GM21367 (cell line): ENCODE measurements at regions not wholly inside any gene's neighbourhood (a gene's known extent, or its start where the extent isn't known, plus 50 kb on each side); places are given as distances from the start of the nearest gene placed in this dataset.

Source experiments
- ATAC-seq: cut with Tn5 transposase; IDR thresholded peaks from one replicate; pipeline ENCODE4 v1.9.1; 2021; ENCODE audit not compliant: unreplicated experiment

DNA sequence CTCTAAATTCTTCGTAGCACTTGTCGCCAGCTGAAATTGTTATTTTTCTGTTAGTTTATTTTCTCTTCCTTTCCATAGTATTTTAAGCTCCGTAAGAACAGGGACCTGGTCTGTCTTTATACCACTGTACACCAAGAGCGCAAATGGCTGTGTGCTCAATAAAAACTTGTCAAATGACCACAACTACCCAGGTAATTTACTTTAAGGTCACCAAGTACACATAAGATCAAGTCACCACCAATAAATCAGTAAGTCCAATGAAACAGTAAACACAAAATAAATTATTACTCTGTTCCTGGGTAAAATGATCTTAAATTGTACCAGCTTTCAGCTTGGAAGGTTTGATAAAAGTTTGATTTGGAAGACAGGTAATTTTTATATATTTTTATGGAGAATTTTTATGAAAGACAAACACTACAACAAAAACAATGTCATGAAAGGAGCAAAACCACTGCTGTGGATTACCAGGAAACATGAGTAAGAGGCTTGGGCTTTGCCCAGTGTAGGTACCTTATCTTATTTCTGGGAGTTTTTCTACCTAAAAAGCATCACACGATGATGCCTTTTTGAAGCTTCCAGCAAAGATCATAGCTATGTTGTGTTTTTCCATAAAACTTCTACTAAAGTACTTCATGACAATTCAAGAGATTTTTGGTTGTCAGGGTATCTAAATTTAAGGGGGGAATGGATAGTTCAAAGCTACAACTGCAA lies 406.8 kb downstream of the SHQ1 start:
- ATAC-seq: no peak

DNA sequence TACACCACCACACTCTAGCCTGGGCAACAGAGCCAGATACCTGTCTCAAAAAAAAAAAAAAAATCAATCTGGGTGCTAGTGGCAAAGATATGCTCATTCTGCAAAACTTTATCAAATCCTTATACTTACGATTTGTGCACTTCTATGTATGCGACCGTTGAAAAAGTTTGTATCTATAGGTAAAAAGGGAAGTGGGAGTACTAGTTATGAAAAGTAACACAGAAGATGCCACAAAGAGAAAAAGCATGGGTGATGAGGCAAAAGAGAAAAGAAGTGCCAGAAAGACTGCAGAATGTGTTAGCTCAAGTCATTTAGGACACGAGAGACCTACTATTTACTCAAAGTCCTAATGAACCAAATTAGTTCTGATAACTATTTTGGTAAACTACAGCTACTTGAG lies 407.8 kb downstream of the SHQ1 start:
- ATAC-seq: peak; percentile 39

DNA sequence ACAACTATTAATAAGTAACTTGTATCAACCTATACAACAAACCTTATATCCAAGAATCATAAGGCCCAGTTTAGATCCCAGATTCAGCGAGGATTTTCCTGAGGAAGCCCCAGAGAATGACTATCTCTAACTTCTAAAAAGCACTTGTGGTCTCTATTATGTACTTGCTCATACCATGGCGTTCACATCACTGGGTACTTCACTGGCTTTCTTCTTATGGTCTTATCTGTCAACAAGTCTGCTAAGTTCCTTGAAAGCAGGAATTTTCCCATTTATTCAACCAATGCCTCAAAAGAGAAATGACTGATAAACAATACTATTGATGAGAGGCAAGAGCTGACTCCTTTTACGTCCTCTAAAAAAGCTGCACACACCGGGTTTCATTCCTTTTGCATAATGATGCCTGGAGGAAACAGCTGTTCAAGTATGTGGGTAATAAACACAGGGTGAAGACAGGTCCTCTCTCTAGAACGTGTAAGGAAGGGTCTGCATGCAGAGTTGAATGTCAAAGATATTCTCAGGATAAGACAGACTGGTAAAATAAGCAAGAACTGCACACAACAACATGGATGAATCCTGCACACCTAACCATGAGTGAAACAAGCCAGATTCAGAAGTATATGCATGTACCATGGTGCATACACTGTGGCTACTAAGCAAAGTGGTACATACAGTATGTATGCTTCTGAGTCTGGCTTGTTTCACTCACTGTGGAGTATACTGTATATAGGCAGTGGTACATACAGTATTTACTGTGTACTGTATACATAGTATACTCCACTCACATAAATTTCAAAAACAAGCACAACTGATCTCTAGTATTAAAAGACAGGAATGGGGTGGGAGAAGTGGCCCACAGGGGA lies 408.7 kb downstream of the SHQ1 start:
- peak; percentile 50 for ATAC-seq

DNA sequence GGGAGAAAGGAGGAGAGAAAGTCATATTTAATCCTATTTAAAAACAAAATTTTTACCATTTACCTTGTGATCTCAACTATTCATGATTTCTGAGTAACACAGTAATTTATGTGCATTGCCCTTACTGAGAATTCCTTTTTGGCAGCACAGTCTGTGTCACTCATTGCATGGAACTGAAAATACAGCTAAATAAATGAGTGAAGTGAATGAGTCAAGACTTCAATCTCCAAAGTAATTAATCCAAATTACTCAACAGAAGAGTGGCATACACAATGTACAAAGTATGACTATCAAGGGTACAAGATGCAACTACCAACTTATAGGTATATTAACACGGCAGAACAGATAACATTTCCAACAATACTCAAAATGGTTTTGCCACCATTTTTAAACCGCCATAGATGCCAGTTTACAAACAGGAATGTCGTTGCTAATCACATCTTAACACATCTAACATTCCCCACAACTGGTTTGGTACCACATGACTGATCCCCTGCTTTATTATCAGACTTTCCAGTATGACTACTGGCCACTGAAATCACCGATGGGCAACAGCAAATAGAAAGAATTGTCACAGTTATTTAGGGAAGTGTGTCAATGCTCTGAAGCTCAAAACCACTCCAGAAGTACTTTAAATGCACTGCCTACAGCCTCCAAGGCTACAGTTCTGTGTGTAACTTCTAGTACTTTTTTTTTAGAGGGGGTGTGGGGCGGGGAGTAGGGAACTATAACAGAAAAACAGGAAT lies 410.4 kb downstream of the SHQ1 start:
- no peak for ATAC-seq

DNA sequence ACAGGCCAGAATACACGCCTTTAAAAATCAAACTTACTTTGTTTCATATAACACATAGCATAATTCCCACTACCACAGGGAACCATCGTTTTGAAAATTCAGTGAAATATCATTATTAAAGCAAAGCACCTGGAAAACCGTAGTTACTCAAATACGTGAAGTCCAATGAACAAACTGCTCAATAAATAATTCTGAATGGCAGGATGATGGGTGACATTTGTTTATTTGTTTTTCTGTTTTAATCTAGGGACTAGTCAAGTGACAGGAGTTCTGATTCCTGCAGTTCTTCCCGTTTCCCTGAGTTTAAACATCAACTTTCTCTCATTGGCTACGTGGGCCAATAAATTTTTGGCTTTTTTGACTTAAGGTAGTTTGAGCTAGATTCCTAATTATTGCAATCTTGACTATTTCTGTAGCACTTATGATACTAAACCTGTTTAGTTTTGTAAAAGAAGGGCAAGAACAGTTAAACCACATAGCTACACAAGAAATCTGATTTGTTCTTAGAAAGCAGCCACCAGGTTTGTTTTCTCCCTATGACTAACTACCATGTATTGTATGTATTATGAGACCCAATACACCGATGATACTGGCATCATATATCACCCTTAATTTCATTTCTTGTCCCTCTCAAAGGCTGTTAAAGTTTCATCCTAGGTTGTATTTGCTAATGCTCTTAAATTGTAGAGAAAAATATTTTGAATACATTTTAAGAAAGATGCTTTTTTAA lies 411.2 kb downstream of the SHQ1 start:
- no peak for ATAC-seq

DNA sequence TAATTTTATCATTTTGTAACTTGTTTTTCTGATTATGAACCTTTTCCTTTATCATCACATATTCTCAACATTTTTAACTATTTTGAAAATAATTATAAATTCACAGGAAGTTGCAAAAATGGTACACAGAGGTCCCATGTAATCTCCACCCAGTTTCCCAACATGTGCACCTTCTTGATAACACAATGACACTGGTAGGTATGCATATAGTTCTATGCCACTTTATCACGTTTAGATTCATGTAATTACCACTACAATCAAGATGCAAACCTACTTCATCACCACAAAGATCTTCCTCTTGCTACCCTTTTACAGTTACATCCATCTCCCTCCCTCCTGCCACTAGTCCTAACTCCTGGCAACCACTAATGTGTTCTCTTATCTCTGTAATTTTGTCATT lies 413.9 kb downstream of the SHQ1 start:
- no peak for ATAC-seq

DNA sequence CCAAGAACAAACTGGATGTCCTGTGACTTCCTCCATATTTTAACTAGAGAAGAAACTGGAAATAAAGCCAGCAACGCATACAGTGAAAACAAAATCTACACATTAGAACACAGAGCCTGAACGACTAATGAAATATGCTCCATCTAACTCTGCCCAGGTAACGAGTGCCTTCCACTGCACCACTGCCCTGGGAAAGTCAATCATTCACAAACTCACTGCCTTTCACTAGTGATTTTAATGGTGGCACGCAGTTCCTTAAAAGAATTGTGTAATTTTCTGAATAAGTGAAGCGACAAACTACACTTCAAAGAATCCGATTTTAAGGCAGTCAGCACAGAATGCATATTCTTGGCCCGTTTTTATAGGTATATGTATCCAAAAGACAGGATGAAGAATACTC lies 416.0 kb downstream of the SHQ1 start:
- ATAC-seq: no peak

DNA sequence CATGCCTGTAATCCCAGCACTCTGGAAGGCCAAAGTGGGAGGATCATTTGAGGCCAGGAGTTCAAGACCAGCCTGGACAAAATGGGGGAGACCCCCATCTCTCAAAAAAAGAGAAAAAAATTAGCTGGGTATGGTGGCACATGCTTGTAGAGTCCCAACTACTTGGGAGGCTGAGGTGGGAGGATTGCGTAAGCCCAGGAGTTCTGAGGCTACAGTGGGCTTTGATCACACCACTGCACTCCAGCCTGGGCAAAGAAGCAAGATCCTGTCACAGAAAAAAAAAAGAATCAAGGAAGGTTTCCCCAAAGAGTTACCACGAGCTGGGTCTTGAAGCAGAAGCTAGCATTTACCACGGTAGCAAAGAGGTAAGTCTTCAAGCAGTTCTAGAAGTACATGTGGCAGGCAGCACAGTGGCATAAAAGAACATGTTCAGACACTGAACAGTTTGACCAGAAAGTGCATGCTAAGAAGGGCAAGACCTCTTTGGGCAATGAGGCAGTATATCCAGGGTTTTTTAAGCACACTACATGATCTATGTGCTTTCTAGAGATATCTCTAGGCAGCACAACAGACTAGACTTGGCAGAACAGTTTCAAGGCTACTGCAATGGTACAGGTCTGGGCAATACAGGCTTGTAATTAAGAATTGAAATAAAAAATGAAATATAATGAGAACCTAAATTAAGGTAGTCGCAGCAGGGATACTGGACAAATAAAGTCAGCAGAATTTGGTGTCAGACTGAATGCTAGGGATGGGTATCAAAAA lies 418.5 kb downstream of the SHQ1 start:
- ATAC-seq: no peak

DNA sequence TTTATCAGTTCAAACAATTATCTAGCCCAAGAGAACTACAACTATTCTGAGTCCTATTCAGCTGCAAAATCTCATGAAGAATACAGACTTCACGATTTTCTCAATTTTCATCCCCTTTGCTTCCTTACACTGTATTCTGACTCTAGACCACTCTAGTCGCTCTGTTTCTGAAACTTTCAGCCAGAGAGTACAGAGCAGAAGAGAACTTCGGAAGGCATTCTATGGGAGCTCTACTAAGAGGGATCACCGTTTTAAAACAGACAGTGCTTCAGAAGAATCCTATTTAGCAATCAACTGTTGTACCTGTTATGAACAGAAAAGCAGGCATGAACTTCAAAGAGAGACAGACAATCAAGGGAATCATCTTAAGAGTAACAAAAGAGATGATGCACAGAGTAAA lies 419.4 kb downstream of the SHQ1 start:
- no peak for ATAC-seq

DNA sequence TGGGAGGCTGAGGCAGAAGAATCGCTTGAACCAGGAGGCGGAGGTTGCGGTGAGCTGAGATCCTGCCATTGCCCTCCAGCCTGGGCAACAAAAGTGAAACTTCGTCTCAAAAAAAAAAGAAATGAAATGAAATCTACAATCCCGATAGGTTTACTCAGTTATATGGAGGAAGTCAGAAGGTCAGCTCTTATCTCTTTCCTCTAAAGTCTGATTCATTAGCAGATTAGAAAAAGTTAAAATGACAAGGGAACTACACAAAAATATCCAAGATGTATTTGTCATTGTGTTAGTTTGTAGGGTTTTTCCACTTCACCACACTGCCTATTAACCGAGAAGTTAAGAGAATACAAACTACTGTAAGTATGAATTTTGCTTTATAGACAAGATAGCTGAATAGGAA lies 420.6 kb downstream of the SHQ1 start:
- no peak for ATAC-seq

DNA sequence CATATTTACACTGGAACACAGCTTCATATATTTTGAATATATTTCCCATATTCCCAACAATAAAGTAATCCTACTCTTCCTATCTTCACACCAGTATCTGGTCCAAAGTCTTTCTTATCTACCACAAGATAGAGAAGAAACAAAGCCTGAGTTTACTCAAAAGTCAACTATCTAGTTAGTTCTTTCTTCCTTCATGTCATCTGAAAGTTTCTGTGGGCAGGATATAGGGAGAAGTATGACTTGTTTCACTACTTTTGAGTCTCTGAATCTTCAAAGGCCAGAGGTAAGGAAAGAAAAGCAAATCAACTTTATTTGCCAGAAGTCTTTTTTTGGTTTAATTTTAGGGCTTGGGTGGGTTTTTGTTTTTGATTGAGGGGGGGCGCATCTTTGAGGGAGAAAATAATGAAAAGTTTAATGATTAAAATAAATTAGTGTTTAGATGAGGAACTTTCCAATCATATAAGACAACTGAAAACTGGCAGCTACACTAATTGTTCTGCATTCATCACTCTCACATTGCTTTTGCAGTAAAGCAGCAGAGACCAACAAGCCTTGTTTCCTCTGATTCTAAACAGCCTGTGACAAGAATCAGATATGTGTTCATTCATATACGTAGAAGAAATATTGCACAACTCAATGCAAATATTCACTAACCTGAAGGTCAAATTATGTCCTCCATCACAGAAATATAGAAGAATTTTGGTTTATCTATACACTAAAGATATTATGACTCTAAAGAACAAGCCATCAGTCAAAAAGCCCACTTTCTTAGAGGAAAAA lies 421.4 kb downstream of the SHQ1 start:
- ATAC-seq: peak; percentile 50

DNA sequence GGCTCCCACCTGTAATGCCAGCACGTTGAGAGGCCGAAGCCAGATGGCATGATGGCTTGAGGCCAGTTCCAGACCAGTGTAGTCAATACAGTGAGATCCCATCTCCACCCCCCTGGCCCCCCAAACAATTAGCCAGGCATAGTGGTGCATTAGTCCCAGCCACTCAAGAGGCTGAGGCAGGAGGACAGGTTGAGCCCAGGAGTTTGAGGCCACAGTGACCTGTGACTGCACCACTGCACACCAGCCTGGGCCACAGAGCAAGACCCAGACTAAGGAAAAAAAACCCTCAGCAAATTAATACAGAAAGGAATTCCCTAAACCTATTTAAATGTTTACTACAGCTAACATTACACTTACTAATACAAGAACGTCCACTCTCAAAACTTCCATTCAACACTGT lies 424.6 kb downstream of the SHQ1 start:
- no peak for ATAC-seq

DNA sequence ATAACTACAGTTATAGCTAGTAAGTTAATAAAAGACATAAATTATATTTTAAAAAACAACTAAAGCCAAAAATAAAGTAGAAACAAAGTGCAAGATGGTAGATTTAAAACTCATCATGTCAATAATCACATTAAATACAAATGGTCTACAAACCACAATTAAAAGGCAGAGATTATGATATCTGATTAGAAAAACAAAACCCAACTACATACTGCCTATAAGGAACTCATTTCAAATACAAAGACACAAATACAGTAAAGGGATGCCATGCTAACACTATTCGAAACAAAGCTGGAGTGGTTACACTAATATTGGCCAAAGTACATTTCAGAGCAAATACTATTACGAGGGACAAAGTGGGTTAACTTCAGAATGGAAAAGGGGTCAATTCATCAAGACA lies 426.5 kb downstream of the SHQ1 start:
- ATAC-seq: no peak

DNA sequence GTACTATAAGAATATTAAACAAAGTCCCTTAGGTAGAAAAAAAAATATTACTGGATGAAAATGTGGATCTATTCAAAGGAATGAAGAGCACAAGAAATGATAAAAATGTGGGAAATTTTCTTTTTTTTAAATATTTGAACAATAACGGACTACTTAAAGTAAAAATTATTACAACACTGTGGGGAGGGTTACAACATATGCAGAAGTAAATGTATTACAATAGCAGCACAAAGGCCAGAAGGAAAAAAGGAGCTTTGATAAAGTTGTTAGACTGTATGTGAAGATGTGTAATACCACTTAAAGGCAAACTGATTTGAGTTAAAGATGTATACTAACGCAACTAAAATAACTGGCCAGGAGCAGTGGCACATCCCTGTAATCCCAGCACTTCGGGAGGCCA lies 427.1 kb downstream of the SHQ1 start:
- no peak for ATAC-seq

DNA sequence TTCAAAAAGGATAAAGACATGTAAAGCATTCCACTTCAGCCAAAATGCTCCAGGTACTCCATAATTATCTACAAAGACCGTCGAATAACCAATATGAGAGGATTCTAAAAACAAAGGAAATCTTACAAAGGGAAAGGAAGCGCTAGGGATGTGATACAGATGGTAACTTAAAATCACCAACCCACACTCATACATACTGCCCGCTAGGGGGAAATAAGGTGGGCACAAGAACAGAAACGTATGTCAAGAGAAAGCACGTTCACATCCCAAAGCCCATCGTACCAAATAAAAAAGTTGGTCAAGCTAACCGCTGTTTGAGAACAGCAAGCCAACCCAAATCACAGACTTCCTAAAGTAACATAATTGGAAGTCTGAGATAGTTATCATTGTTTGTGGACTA lies 429.4 kb downstream of the SHQ1 start:
- ATAC-seq: no peak

DNA sequence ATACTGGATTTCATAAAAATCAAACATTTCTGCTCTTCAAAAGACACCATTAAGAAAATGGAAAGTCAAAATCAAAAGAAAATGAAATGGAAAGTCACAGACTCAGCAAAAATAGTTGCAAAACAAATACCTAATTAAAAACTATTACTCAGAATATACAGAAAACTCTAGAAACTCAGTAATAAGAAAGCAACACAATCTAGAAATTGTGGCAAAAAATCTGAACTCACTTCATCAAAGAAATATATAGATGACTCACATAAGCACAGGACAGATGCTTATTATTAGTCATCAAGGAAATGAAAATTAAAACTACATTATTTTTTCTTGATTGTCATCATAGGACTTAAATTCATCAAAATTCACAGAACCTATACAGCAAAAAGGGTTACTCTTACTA lies 430.0 kb downstream of the SHQ1 start:
- no peak for ATAC-seq

DNA sequence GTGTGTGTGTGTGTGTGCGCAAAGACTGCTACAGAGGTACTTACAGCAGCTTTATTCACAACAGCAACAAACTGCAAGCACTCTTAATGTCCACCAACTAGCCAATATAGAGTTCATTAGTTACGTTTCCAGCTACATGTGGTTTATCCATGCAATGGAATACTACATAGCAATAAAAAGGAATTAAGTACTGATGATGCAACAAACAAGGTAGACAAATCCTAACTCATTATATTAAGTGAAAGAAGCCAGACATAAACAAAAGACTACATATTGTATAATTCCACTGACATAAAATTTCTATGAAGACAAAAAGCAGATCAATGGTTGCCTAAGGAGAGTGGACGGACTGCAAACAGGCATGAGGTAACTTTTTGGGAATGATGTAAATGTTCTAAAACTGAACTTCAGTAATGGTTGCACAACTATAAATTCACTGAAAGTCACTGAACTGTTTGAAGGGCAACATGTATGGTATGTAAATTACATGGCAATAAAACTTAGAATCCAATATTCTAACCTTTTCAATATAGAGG lies 433.7 kb downstream of the SHQ1 start:
- no peak for ATAC-seq

DNA sequence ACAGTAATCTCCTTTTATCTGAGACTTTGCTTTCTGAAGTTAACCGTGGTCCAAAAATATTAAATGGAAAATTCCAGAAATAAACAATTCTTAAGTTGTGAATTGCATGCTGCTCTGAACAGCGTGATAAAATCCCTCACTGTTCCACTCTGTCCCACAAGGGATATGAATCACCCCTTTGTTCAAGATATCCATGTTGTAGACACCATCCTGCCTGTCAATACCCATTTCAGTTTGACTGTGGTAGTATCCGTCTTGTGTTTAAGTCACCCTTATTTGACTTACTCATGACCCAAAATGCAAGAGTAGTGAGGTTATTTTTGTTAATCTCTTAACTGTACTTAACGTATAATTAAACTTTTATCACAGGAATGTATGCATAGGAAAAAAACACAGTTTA lies 435.0 kb downstream of the SHQ1 start:
- ATAC-seq: no peak

DNA sequence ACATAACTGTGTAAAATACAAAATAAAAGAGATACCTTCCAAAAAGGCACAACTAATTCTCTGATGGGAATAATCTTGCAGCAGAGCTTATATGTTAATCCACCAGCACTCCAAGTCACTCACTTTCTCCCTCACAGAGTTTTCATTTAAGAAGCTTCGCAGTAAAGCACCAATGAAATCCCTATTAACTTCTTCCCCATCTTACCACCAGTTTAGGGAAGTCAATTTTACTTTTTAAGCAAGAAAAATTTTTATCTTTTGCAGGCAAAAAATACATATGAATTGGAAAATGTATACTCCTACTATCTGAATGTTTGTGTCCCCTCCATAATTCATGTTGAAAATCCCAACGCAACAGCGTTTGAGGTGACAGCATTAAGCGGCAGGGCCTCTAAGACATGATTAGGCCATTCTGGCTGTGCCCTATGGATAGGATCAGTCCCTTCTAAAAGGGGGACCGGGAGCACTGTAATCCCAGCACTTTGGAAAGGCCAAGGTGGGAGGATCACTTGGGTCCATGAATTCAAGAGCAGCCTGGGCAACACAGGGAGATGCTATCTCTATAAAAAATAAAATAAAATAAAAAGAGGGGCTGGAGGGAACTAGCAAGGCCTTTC lies 435.8 kb downstream of the SHQ1 start:
- ATAC-seq: no peak
